Heart right ventricle (tissue), 16 donors: ENCODE measurements at regions not wholly inside any gene's neighbourhood (a gene's known extent, or its start where the extent isn't known, plus 50 kb on each side); places are given as distances from the start of the nearest gene placed in this dataset.

Experiments used
- ATAC-seq, 8 donors: fragments of 200-7000 bp; cut with Tn5 transposase; one replicate each; pipeline ENCODE4 v1.9.1; 2020; ENCODE audit warnings: mild to moderate bottlenecking in 8 of 8, moderate library complexity in 8 of 8, moderate number of reproducible peaks in 1 of 8
- DNase-seq, 2 donors: peaks; one replicate each; pipeline ENCODE4 v3.0.0-alpha.2; 2020
- H3K27ac ChIP-seq, 10 donors: fragments of 200-600 bp; sonication (generic) in 2 of 10; one replicate each; pipeline versions ENCODE4 v1.5.0 to v1.8.0; 2020 to 2022; ENCODE audit warnings: mild to moderate bottlenecking in 3 of 10
- H3K27me3 ChIP-seq, 7 donors: fragments of 200-600 bp; one replicate each; pipeline ENCODE4 v1.8.0; 2021 to 2022; ENCODE audit warnings: mild to moderate bottlenecking in 2 of 7
- H3K36me3 ChIP-seq, 9 donors: fragments of 200-600 bp; sonication (generic) in 1 of 9; one replicate each; pipeline versions ENCODE4 v1.5.0 to v1.8.0; 2020 to 2022; ENCODE audit warnings: mild to moderate bottlenecking in 2 of 9
- H3K4me1 ChIP-seq, 9 donors: fragments of 200-600 bp; sonication (generic) in 1 of 9; one replicate each; pipeline versions ENCODE4 v1.5.0 to v1.8.0; 2020 to 2022; ENCODE audit warnings: mild to moderate bottlenecking in 4 of 9
- H3K4me3 ChIP-seq, 10 donors: fragments of 200-600 bp; sonication (generic) in 2 of 10; one replicate each; pipeline versions ENCODE4 v1.5.0 to v1.8.0; 2020 to 2022; ENCODE audit warnings: mild to moderate bottlenecking in 7 of 10, moderate library complexity in 2 of 10
- H3K9me3 ChIP-seq, 11 donors: fragments of 200-600 bp in 10 of 11; sonication (generic) in 2 of 11; one replicate each; pipeline versions ENCODE4 v1.5.0 to v1.8.0; 2013 to 2022; ENCODE audit warnings: mild to moderate bottlenecking in 2 of 11, control low read depth in 1 of 11, moderate library complexity in 1 of 11
- CTCF ChIP-seq, 9 donors: fragments of 200-600 bp; sonication (generic) in 2 of 9; IDR thresholded peaks; one replicate each; pipeline versions ENCODE4 v1.5.0 to v1.8.0; 2021 to 2022; ENCODE audit warnings: antibody characterized with exemption in 9 of 9, mild to moderate bottlenecking in 5 of 9, moderate library complexity in 1 of 9
- WGBS, 2 donors: extraction: QIAGEN DNeasy Blood & Tissue Kit; methylation state at CpG; one replicate each; pipeline ENCODE4 v1.1.7; 2013; ENCODE audit warnings: inconsistent platforms in 1 of 2; 5-methylcytosine and 5-hydroxymethylcytosine counted together
- intact Hi-C, 10 donors: fragments of 100-400 bp; cut with DNase I; formaldehyde crosslinking; loops; one replicate each; pipeline versions ENCODE4 v1.11.1 to v1.14.2; 2022
- donor health status: Arrhythmogenic right ventricular cardiomyopathy.
- donor health status: ischemic (EF 13 %, LVEDD 7.1; RV severe dilation, severe dysfunction).
- donor health status: healthy with polysubstance abuse.
- donor health status: DM: no; HTN: yes; CAD: no.
- donor health status: DM: no; HTN: no; CAD: no.
- donor health status: ischemic (EF 25% LVEDD 6.9; RV normal size, moderate dysfunction).
- donor health status: ischemic (EF 25% LVEDD 5.7; RV mildly dilated, moderate dysfunction).
- donor health status: healthy.
- donor health status: DM: yes; HTN: yes; CAD: no.
- donor health status: Ischemic cardiomyopathy.
- donor health status: ischemic (EF 35%, LVEDD 5.7; RV mildly dilated, moderate dysfunction).
- donor health status: nonischemic (EF 11% LVEDD 7.7; RV severe dilation, severe dysfunction).
- donor health status: DM: yes; HTN: yes; CAD: no.
- donor health status: PGD.
- donor health status: ischemic (EF 29% LVEDD 5.4; RV normal size, mild dysfunction).
- donor health status: nonischemic (EF 23%, LVEDD 6.1; RV moderate dilation, normal function).

GRCh38 chr6:84877515-84878210 lies 113.3 kb upstream of the TBX18 start:
- H3K4me3 ChIP-seq = no peak overlapping the region
- no peaks in the 10 kb centered on the region for H3K36me3 ChIP-seq
- H3K27ac ChIP-seq = no peak overlapping the region
- no peak for TF ChIP-seq CTCF (IDR thresholded peaks at IDR 0.05)
- intact Hi-C loops = no loop called here
- H3K4me1 ChIP-seq = no peaks in the 10 kb centered on the region
- 59 to 68% methylated on average over 3 of the region's 3 CpGs for WGBS, 2 donors
- peaks cover 0 to 4% (median 0%) of the 10 kb centered on the region in 11 donors for H3K9me3 ChIP-seq
- ATAC-seq (no peak), DNase-seq (no peak)
- no peaks in the 10 kb centered on the region for H3K27me3 ChIP-seq

DNA sequence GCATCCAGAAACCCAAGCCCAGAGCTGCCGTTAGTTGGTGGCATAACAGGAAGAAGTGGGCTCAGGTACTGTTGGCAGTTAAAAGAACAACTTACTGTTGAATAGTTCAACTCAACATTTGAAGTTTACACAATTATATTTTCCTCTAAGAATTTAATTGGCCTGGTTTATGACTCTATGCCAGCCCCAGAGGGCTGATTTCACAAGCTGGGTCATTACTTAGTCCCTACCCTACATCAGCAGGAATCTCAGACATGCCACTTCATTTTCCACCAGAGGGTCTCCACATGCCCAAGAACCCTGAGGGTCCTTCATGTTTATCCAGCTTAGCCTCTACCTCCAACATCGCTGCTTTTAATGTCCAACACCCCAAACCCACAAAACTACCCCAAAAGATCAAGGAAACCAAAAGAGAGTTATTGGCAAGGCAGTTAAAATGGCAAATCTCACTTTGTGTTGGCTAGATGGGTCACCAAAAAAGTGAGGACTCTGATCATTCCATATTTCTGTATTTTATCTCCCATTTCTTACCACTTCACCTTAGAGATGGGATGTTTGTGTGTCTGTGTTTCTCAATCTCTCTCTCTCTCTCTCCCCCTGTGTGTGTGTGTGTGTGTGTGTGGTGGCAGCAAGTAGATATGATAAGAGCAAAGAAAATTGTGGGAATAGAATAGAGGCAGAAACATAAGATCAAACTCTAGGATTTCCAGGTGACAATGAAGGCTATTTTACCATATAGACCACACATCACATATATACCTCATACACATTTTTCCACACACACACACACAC lies 112.5 kb upstream of the TBX18 start:
- no peak overlapping the region for H3K27ac ChIP-seq
- ATAC-seq (no peak), DNase-seq (no peak)
- no peaks in the 10 kb centered on the region for H3K27me3 ChIP-seq
- H3K4me3 ChIP-seq = no peak overlapping the region
- peaks cover 0 to 4% (median 0%) of the 10 kb centered on the region in 11 donors for H3K9me3 ChIP-seq
- TF ChIP-seq CTCF (IDR thresholded peaks at IDR 0.05) = no peak
- intact Hi-C loops = no loop called here
- no peaks in the 10 kb centered on the region for H3K4me1 ChIP-seq
- WGBS, 2 donors = 73 to 79% methylated on average over 2 of the region's 2 CpGs
- H3K36me3 ChIP-seq = no peaks in the 10 kb centered on the region

- no peaks in the 10 kb centered on the region for H3K36me3 ChIP-seq
- H3K4me3 ChIP-seq = no peak overlapping the region
- 63 to 74% methylated on average over 4 of the region's 4 CpGs for WGBS, 2 donors
- ATAC-seq = no peak
- H3K27me3 ChIP-seq = no peaks in the 10 kb centered on the region
- no peak overlapping the region for H3K27ac ChIP-seq
- intact Hi-C loops = no loop called here
- H3K9me3 ChIP-seq = no peaks in the 10 kb centered on the region
- no peak for TF ChIP-seq CTCF (IDR thresholded peaks at IDR 0.05)
- no peaks in the 10 kb centered on the region for H3K4me1 ChIP-seq
- no peak for DNase-seq
Measured at GRCh38 chr6:84872996-84873723, 108.8 kb upstream of the TBX18 start.

DNA sequence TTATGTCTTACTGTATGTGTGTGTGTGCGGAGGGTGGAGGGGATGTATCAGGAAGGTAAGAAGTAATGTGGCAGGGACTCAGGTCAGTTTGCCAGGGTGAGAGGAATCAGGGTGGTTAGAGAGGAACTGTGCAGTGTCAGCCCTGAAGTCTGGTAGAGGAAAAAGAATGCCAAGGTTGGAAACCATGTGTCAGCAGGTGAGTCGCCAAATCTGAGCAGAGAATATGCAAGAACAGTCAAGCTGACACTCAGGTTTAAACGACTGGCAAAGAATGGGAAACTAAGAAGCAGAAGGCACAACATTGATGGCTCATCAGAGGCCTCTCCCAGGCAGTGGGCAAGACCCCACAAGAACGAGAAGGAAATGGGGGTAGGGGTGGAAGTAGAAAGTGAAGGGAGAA lies 107.5 kb upstream of the TBX18 start:
- H3K27me3 ChIP-seq = no peaks in the 10 kb centered on the region
- H3K4me1 ChIP-seq = no peaks in the 10 kb centered on the region
- 63 to 70% methylated on average over 4 of the region's 4 CpGs for WGBS, 2 donors
- DNase-seq (no peak), ATAC-seq (no peak)
- H3K27ac ChIP-seq = no peak overlapping the region
- TF ChIP-seq CTCF (IDR thresholded peaks at IDR 0.05) = no peak
- no peaks in the 10 kb centered on the region for H3K9me3 ChIP-seq
- intact Hi-C loops = no loop called here
- H3K36me3 ChIP-seq = no peaks in the 10 kb centered on the region
- H3K4me3 ChIP-seq = no peak overlapping the region
